Vagina (tissue), 2 donors: ENCODE measurements at regions not wholly inside any gene's neighbourhood (a gene's known extent, or its start where the extent isn't known, plus 50 kb on each side); places are given as distances from the start of the nearest gene placed in this dataset.

Experiments
- DNase-seq, 2 donors: peaks; one replicate each; pipeline ENCODE4 v3.0.0-alpha.2; 2017; ENCODE audit errors: extremely low spot score in 2 of 2
- H3K27ac ChIP-seq: fragments of 200-600 bp; sonication (generic); one replicate; pipeline ENCODE4 v1.5.1; 2019
- H3K27me3 ChIP-seq: fragments of 200-600 bp; sonication (generic); one replicate; pipeline ENCODE4 v1.5.1; 2019
- H3K36me3 ChIP-seq, 2 donors: fragments of 200-600 bp; sonication (generic); one replicate each; pipeline ENCODE4 v1.5.1; 2017 to 2019
- H3K4me1 ChIP-seq: fragments of 200-600 bp; sonication (generic); one replicate; pipeline ENCODE4 v1.5.1; 2019
- H3K4me3 ChIP-seq, 2 donors: fragments of 200-600 bp; sonication (generic); 1 replicate in 1 of 2; 2 replicates in 1 of 2; pipeline ENCODE4 v1.5.1; 2016 to 2019
- H3K9me3 ChIP-seq: fragments of 200-600 bp; sonication (generic); one replicate; pipeline ENCODE4 v1.5.1; 2019
- CTCF ChIP-seq, 3 experiments: fragments of 450-650 bp in 2 of 3; fragments of 200-600 bp in 1 of 3; sonication (generic) in 1 of 3; IDR thresholded peaks; one replicate each; pipeline ENCODE4 v1.5.1; 2017 to 2019; ENCODE audit warnings: antibody characterized with exemption in 3 of 3, mild to moderate bottlenecking in 2 of 3, moderate library complexity in 2 of 3
- POLR2A ChIP-seq, 2 donors: fragments of 450-650 bp; IDR thresholded peaks; one replicate each; pipeline ENCODE4 v1.6.1; 2017; ENCODE audit warnings: antibody characterized with exemption in 2 of 2, mild to moderate bottlenecking in 2 of 2, moderate library complexity in 2 of 2
- POLR2AphosphoS5 ChIP-seq, 2 donors: sonication (generic); formaldehyde crosslinking; IDR thresholded peaks; one replicate each; pipeline ENCODE4 v1.9.0; 2017; ENCODE audit warnings: antibody characterized with exemption in 2 of 2, mild to moderate bottlenecking in 2 of 2, low read depth in 1 of 2; ENCODE audit not compliant: insufficient read depth in 1 of 2
- intact Hi-C: fragments of 100-400 bp; cut with DNase I; formaldehyde crosslinking; loops from one replicate; pipeline ENCODE4 v1.15.1; 2023

GRCh38 chr11:96943970-96944369 is 554.2 kb downstream of the JRKL start:
- no peaks in the 10 kb centered on the region for H3K4me1 ChIP-seq
- no peak overlapping the region for H3K4me3 ChIP-seq
- DNase-seq: no peak
- no peaks in the 10 kb centered on the region for H3K9me3 ChIP-seq
- intact Hi-C loops: no loop called here
- H3K27me3 ChIP-seq: no peaks in the 10 kb centered on the region
- TF ChIP-seq POLR2AphosphoS5 (IDR thresholded peaks at IDR 0.05; ENCODE audit: insufficient read depth in 1 of 2, low read depth in 1 of 2) (no peak), CTCF (IDR thresholded peaks at IDR 0.05) (no peak), POLR2A (IDR thresholded peaks at IDR 0.05) (no peak)
- H3K36me3 ChIP-seq: no peaks in the 10 kb centered on the region
- no peak overlapping the region for H3K27ac ChIP-seq

- DNase-seq: no peak
- intact Hi-C loops: no loop called here
- Histone ChIP-seq H3K4me1 (no peaks in the 10 kb centered on the region), H3K4me3 (no peak overlapping the region), H3K36me3 (no peaks in the 10 kb centered on the region), H3K27me3 (no peaks in the 10 kb centered on the region), H3K27ac (no peak overlapping the region), H3K9me3 (no peaks in the 10 kb centered on the region)
- TF ChIP-seq POLR2AphosphoS5 (IDR thresholded peaks at IDR 0.05; ENCODE audit: insufficient read depth in 1 of 2, low read depth in 1 of 2) (no peak), CTCF (IDR thresholded peaks at IDR 0.05) (no peak), POLR2A (IDR thresholded peaks at IDR 0.05) (no peak)
Observed at GRCh38 chr11:96948066-96948465, 558.3 kb downstream of the JRKL start.

- no peak for TF ChIP-seq POLR2A (IDR thresholded peaks at IDR 0.05)
- TF ChIP-seq CTCF (IDR thresholded peaks at IDR 0.05): no peak
- no peak for TF ChIP-seq POLR2AphosphoS5 (IDR thresholded peaks at IDR 0.05; ENCODE audit: insufficient read depth in 1 of 2, low read depth in 1 of 2)
- intact Hi-C loops: no loop called here
Observed at GRCh38 chr11:96949464-96949863, 559.7 kb downstream of the JRKL start.

GRCh38 chr11:96954587-96955242 is 564.9 kb downstream of the JRKL start:
- H3K36me3 ChIP-seq: no peaks in the 10 kb centered on the region
- no peaks in the 10 kb centered on the region for H3K4me1 ChIP-seq
- no peak overlapping the region for H3K27ac ChIP-seq
- no peak for DNase-seq
- intact Hi-C loops: no loop called here
- no peak overlapping the region for H3K4me3 ChIP-seq
- H3K9me3 ChIP-seq: no peaks in the 10 kb centered on the region
- TF ChIP-seq POLR2AphosphoS5 (IDR thresholded peaks at IDR 0.05; ENCODE audit: insufficient read depth in 1 of 2, low read depth in 1 of 2): no peak
- TF ChIP-seq CTCF (IDR thresholded peaks at IDR 0.05): no peak
- TF ChIP-seq POLR2A (IDR thresholded peaks at IDR 0.05): no peak
- no peaks in the 10 kb centered on the region for H3K27me3 ChIP-seq

More at GRCh38 chr11:96949464-96949863, 559.7 kb downstream of the JRKL start:
- H3K27ac ChIP-seq: no peak overlapping the region
- no peaks in the 10 kb centered on the region for H3K9me3 ChIP-seq
- DNase-seq: no peak
- no peaks in the 10 kb centered on the region for H3K27me3 ChIP-seq
- H3K36me3 ChIP-seq: no peaks in the 10 kb centered on the region
- no peaks in the 10 kb centered on the region for H3K4me1 ChIP-seq
- H3K4me3 ChIP-seq: no peak overlapping the region

- no peak for DNase-seq
- intact Hi-C loops: no loop called here
Observed at GRCh38 chr11:96960476-96960875, 570.7 kb downstream of the JRKL start.

More at GRCh38 chr11:96960476-96960875, 570.7 kb downstream of the JRKL start:
- Histone ChIP-seq H3K4me3 (no peak overlapping the region), H3K27me3 (no peaks in the 10 kb centered on the region), H3K9me3 (no peaks in the 10 kb centered on the region), H3K27ac (no peak overlapping the region), H3K36me3 (no peaks in the 10 kb centered on the region), H3K4me1 (no peaks in the 10 kb centered on the region)
- TF ChIP-seq POLR2A (IDR thresholded peaks at IDR 0.05) (no peak), CTCF (IDR thresholded peaks at IDR 0.05) (no peak), POLR2AphosphoS5 (IDR thresholded peaks at IDR 0.05; ENCODE audit: insufficient read depth in 1 of 2, low read depth in 1 of 2) (no peak)
